Left ventricle myocardium inferior (tissue), 1 donor: ENCODE measurements at regions not wholly inside any gene's neighbourhood (a gene's known extent, or its start where the extent isn't known, plus 50 kb on each side); places are given as distances from the start of the nearest gene placed in this dataset.
"Not testable (repeated sequence)": the region's sequence is repeated elsewhere in the genome, so short reads cannot be mapped to it uniquely, and the experiment has no call there.

ENCODE experiments used
- DNase-seq: peaks from one replicate; pipeline ENCODE4 v3.0.0-alpha.2; 2020
- H3K27ac ChIP-seq: fragments of 200-600 bp; replicated peaks from 2 replicates; pipeline ENCODE4 v1.8.0; 2021
- H3K27me3 ChIP-seq: fragments of 200-600 bp; 2 replicates; pipeline ENCODE4 v1.8.0; 2021; ENCODE audit warnings: low read depth
- H3K36me3 ChIP-seq: fragments of 200-600 bp; 2 replicates; pipeline ENCODE4 v1.8.0; 2021
- H3K4me1 ChIP-seq: fragments of 200-600 bp; 2 replicates; pipeline ENCODE4 v1.8.0; 2021
- H3K4me3 ChIP-seq: fragments of 200-600 bp; 2 replicates; pipeline ENCODE4 v1.8.0; 2021; ENCODE audit warnings: mild to moderate bottlenecking, moderate library complexity
- H3K9me3 ChIP-seq: fragments of 200-600 bp; replicated peaks from 2 replicates; pipeline ENCODE4 v1.8.0; 2021
- intact Hi-C: fragments of 100-400 bp; cut with micrococcal nuclease; formaldehyde crosslinking; loops from one replicate; pipeline ENCODE4 v1.11.0; 2022
- TF ChIP-seq, protein P1 (sequence below): fragments of 200-600 bp; IDR thresholded peaks from 2 replicates; pipeline ENCODE4 v1.8.0; 2021; ENCODE audit warnings: antibody characterized with exemption, mild to moderate bottlenecking, borderline replicate concordance
- donor health status: DM: no; HTN: yes; CAD: no; lungs with severe emphysema.

- Histone ChIP-seq H3K27me3 (no peaks in the 10 kb centered on the region), H3K27ac (no peak overlapping the region), H3K4me1 (no peaks in the 10 kb centered on the region), H3K36me3 (no peaks in the 10 kb centered on the region), H3K9me3 (no peaks in the 10 kb centered on the region), H3K4me3 (no peak overlapping the region)
- TF ChIP-seq, protein P1, sequence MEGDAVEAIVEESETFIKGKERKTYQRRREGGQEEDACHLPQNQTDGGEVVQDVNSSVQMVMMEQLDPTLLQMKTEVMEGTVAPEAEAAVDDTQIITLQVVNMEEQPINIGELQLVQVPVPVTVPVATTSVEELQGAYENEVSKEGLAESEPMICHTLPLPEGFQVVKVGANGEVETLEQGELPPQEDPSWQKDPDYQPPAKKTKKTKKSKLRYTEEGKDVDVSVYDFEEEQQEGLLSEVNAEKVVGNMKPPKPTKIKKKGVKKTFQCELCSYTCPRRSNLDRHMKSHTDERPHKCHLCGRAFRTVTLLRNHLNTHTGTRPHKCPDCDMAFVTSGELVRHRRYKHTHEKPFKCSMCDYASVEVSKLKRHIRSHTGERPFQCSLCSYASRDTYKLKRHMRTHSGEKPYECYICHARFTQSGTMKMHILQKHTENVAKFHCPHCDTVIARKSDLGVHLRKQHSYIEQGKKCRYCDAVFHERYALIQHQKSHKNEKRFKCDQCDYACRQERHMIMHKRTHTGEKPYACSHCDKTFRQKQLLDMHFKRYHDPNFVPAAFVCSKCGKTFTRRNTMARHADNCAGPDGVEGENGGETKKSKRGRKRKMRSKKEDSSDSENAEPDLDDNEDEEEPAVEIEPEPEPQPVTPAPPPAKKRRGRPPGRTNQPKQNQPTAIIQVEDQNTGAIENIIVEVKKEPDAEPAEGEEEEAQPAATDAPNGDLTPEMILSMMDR = no peak
- no peak for DNase-seq
- intact Hi-C loops = no loop called here
Measured at GRCh38 chr2:190759749-190760213, 110.9 kb downstream of the NAB1 start.

DNA sequence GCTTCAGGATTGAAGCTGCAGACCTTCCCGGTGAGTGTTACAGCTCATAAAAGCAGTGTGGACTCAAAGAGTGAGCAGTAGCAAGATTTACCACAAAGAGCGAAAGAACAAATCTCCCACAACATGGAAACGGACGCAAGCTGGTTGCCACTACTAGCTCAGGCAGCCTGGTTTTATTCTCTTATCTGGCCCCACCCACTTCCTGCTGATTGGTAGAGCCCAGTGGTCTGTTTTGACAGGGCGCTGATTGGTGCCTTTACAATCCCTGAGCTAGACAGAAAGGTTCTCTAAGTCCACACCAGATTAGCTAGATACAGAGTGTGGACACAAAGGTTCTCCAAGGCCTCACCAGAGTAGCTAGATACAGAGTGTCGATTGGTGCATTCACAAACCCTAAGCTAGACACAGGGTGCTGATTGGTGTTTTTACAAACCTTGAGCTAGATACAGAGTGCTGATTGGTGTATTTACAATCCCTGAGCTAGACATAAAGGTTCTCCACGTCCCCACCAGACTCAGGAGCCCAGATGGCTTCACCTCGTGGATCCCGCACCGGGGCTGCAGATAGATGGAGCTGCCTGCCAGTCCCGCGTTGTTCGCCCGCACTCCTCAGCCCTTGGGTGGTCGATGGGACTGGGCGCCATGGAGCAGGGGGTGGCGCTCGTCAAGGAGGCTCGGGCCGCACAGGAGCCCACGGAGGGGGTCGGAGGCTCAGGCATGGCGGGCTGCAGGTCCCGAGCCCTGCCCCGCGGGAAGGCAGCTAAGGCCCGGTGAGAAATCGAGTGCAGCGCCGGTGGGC is 111.7 kb downstream of the NAB1 start:
- H3K27ac ChIP-seq, H3K9me3 ChIP-seq, H3K36me3 ChIP-seq, H3K4me1 ChIP-seq, DNase-seq, intact Hi-C loops, H3K27me3 ChIP-seq: not testable (repeated sequence)
- peak overlapping the region; percentile 48 for H3K4me3 ChIP-seq

GRCh38 chr2:190761216-190761615 is 112.3 kb downstream of the NAB1 start:
- intact Hi-C loops, H3K9me3 ChIP-seq, H3K27me3 ChIP-seq, H3K27ac ChIP-seq, H3K36me3 ChIP-seq, DNase-seq, H3K4me1 ChIP-seq: not testable (repeated sequence)
- peak overlapping the region; percentile 48 for H3K4me3 ChIP-seq

GRCh38 chr2:190762566-190762965 is 113.7 kb downstream of the NAB1 start:
- TF ChIP-seq, protein P1 = no peak
- peaks cover 4% of the 10 kb centered on the region for H3K4me1 ChIP-seq
- H3K27me3 ChIP-seq = no peaks in the 10 kb centered on the region
- no peak for DNase-seq
- no peak overlapping the region for H3K27ac ChIP-seq
- intact Hi-C loops = no loop called here
- H3K4me3 ChIP-seq = no peak overlapping the region
- H3K9me3 ChIP-seq = no peaks in the 10 kb centered on the region
- H3K36me3 ChIP-seq = no peaks in the 10 kb centered on the region

- no peaks in the 10 kb centered on the region for H3K27me3 ChIP-seq
- H3K27ac ChIP-seq = no peak overlapping the region
- TF ChIP-seq, protein P1 = no peak
- intact Hi-C loops = no loop called here
- no peaks in the 10 kb centered on the region for H3K36me3 ChIP-seq
- H3K9me3 ChIP-seq = no peaks in the 10 kb centered on the region
- no peak overlapping the region for H3K4me3 ChIP-seq
- DNase-seq = no peak
- peaks cover 4% of the 10 kb centered on the region for H3K4me1 ChIP-seq
Measured at GRCh38 chr2:190763100-190763499, 114.2 kb downstream of the NAB1 start.

GRCh38 chr2:190763901-190764514 is 115.1 kb downstream of the NAB1 start:
- DNase-seq = no peak
- intact Hi-C loops = no loop called here
- Histone ChIP-seq H3K27ac (no peak overlapping the region), H3K4me3 (no peak overlapping the region), H3K36me3 (no peaks in the 10 kb centered on the region), H3K9me3 (no peaks in the 10 kb centered on the region), H3K27me3 (no peaks in the 10 kb centered on the region), H3K4me1 (peaks cover 4% of the 10 kb centered on the region)
- TF ChIP-seq, protein P1 = no peak
